Psoas muscle (tissue), 7 donors: ENCODE measurements at regions not wholly inside any gene's neighbourhood (a gene's known extent, or its start where the extent isn't known, plus 50 kb on each side); places are given as distances from the start of the nearest gene placed in this dataset.
"Not testable (repeated sequence)": the region's sequence is repeated elsewhere in the genome, so short reads cannot be mapped to it uniquely, and the experiment has no call there.

Source experiments
- ATAC-seq, 4 donors: fragments of 200-7000 bp; cut with Tn5 transposase; one replicate each; pipeline ENCODE4 v1.9.1; 2020; ENCODE audit warnings: moderate library complexity in 3 of 4, mild to moderate bottlenecking in 2 of 4
- DNase-seq, 2 donors: peaks; one replicate each; pipeline ENCODE4 v3.0.0-alpha.2; 2020
- H3K27ac ChIP-seq: fragments of 200-600 bp; one replicate; pipeline ENCODE4 v1.8.0; 2022
- H3K27me3 ChIP-seq, 3 donors: fragments of 200-600 bp in 1 of 3; one replicate each; pipeline versions ENCODE4 v1.6.1 to v1.8.0; 2013 to 2022; ENCODE audit warnings: low read length in 2 of 3, mild to moderate bottlenecking in 2 of 3, moderate library complexity in 1 of 3; ENCODE audit not compliant: insufficient read depth in 3 of 3
- H3K36me3 ChIP-seq, 2 donors: fragments of 200-600 bp in 1 of 2; one replicate each; pipeline versions ENCODE4 v1.6.1 to v1.8.0; 2013 to 2022; ENCODE audit warnings: low read depth in 1 of 2, mild to moderate bottlenecking in 1 of 2, moderate library complexity in 1 of 2; ENCODE audit not compliant: insufficient read depth in 1 of 2
- H3K4me1 ChIP-seq: fragments of 200-600 bp; one replicate; pipeline ENCODE4 v1.8.0; 2022
- H3K4me3 ChIP-seq: fragments of 200-600 bp; one replicate; pipeline ENCODE4 v1.8.0; 2022; ENCODE audit warnings: mild to moderate bottlenecking
- H3K9me3 ChIP-seq: fragments of 200-600 bp; one replicate; pipeline ENCODE4 v1.8.0; 2022
- WGBS, 3 donors: extraction: QIAGEN DNeasy Blood & Tissue Kit; methylation state at CpG; one replicate each; pipeline versions ENCODE4 v1.1.6 to v1.1.7; 2013; 5-methylcytosine and 5-hydroxymethylcytosine counted together
- intact Hi-C, 2 donors: fragments of 100-400 bp; cut with DNase I; formaldehyde crosslinking; loops; one replicate each; pipeline versions ENCODE4 v1.11.0 to v1.14.2; 2022
- TF ChIP-seq, protein P1 (sequence below): fragments of 200-600 bp; IDR thresholded peaks from one replicate; pipeline ENCODE4 v1.8.0; 2022; ENCODE audit warnings: antibody characterized with exemption
- donor health status: healthy with polysubstance abuse.
- donor health status: DM: no; HTN: no; CAD: no; lungs with moderate emphysema.
- donor health status: Bipolar disorder and iron deficiency.
- donor health status: healthy.
- donor health status: DM: yes; HTN: yes; CAD: no.
- donor health status: DM: no; HTN: no; CAD: no.
- donor health status: DM: yes; HTN: yes; CAD: no.

DNA sequence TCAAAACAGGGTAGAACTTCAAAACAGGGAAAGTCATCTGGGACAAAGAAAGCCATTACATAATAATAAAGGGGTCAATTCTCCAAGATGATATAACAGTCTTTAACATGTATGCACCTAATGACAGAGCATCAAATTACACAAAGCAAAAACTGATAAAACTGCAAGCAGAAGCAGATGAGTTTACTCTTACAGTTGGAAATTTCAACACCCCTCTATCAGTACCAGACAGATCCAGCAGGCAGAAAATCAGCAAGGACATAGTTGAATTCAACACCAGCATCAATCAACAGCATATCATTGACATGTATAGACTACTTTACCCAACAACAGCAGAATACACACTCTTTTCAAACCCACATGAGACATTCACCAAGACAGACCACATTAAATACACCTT lies 233.0 kb upstream of the NEBL start:
- no peaks in the 10 kb centered on the region for H3K9me3 ChIP-seq
- H3K4me3 ChIP-seq, result no peak overlapping the region
- no peaks in the 10 kb centered on the region for H3K36me3 ChIP-seq
- no peak overlapping the region for H3K27ac ChIP-seq
- H3K27me3 ChIP-seq, result no peaks in the 10 kb centered on the region
- TF ChIP-seq, protein P1, sequence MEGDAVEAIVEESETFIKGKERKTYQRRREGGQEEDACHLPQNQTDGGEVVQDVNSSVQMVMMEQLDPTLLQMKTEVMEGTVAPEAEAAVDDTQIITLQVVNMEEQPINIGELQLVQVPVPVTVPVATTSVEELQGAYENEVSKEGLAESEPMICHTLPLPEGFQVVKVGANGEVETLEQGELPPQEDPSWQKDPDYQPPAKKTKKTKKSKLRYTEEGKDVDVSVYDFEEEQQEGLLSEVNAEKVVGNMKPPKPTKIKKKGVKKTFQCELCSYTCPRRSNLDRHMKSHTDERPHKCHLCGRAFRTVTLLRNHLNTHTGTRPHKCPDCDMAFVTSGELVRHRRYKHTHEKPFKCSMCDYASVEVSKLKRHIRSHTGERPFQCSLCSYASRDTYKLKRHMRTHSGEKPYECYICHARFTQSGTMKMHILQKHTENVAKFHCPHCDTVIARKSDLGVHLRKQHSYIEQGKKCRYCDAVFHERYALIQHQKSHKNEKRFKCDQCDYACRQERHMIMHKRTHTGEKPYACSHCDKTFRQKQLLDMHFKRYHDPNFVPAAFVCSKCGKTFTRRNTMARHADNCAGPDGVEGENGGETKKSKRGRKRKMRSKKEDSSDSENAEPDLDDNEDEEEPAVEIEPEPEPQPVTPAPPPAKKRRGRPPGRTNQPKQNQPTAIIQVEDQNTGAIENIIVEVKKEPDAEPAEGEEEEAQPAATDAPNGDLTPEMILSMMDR, result no peak
- ATAC-seq (no peak), DNase-seq (no peak)
- intact Hi-C loops, result no loop called here
- no peaks in the 10 kb centered on the region for H3K4me1 ChIP-seq

DNA sequence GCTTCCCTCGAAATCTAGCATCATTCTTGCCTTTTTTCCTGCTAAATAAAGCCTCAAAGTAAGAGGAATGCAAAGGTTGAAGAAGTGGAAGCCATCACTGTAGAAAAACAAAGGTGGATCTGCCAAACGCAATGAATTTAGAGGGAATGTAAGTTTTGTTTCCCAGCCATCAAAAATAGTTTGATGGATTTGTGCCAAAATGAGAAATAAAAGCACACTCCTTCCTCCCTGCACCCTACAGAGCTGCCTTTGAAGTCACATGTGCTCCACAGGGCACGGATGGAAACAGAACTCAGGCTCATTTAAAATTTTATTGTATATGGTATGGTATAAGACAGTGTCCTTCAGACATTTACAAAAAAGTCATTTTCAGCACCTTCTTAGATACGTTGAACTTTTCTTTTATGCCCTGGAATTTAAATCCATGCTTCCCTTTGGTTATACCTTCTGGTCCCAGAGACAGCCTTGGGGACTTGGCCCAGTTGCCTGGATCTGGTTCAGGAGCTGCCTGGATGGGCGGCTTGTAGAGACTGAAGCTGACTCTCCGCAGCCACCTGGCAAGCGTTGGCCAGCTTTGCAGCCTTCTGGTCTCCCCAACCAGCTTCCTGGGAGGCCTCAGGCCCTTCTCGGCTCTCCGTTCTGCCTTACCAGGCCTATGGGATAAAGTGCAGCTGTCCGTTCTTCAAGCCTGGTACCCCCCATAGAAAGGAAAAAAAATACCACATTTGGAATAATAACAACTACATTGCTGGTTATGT lies 228.5 kb upstream of the NEBL start:
- Histone ChIP-seq H3K27me3 (peaks cover 0 to 2% (median 0%) of the 10 kb centered on the region in 3 donors), H3K4me1 (no peaks in the 10 kb centered on the region), H3K9me3 (no peaks in the 10 kb centered on the region), H3K36me3 (no peaks in the 10 kb centered on the region), H3K27ac (no peak overlapping the region), H3K4me3 (no peak overlapping the region)
- intact Hi-C loops, result no loop called here
- ATAC-seq (no peak), DNase-seq (no peak)
- WGBS, 3 donors, result 53 to 65% (median 59%) methylated on average over 10 of the region's 10 CpGs
- TF ChIP-seq, protein P1, result no peak

DNA sequence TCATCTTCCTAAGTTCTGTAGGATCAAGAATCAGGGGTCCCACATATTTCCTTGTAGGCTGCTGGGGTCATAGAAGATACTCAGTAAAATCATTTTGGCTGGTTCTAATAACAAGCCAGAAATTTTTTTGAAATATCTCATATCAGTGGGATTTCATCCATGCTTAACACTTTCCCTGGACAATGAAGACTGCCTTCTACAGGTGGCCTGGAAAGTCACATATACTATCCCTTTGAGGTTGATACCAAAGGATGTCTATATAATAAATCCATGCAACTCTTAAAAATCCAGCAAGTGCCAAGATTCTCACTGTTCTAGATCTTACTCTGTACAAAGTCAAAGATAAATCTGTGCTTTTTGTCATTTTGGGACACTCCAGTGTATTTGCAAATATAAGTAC lies 225.8 kb upstream of the NEBL start:
- H3K27me3 ChIP-seq, result peaks cover 0 to 2% (median 0%) of the 10 kb centered on the region in 3 donors
- intact Hi-C loops, result no loop called here
- TF ChIP-seq, protein P1, result no peak
- no peak for DNase-seq
- no peaks in the 10 kb centered on the region for H3K36me3 ChIP-seq
- ATAC-seq, result no peak
- H3K4me3 ChIP-seq, result no peak overlapping the region
- no peak overlapping the region for H3K27ac ChIP-seq
- H3K4me1 ChIP-seq, result no peaks in the 10 kb centered on the region
- no peaks in the 10 kb centered on the region for H3K9me3 ChIP-seq

DNA sequence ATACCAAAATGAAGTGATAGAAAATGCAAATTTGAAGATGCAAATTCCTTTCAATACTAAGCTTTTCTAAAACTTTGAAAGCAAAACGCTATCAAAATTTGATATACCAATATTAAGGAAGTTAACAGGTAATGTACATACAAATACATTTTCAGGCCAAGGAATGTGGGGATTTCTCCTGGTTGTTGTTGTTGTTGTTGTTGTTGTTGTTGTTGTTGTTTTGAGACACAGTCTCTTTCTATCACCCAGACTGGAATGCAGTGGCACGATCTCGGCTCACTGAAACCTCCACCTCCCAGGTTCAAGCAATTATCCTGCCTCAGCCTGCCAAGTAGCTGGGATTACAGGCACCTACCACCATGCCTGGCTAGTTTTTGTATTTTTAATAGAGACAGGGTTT lies 224.7 kb upstream of the NEBL start:
- ATAC-seq, H3K4me1 ChIP-seq, H3K36me3 ChIP-seq, H3K9me3 ChIP-seq, H3K4me3 ChIP-seq, H3K27ac ChIP-seq, intact Hi-C loops, H3K27me3 ChIP-seq, DNase-seq: not testable (repeated sequence)
- WGBS, 3 donors, result 79 to 84% (median 84%) methylated on average over 3 of the region's 3 CpGs

DNA sequence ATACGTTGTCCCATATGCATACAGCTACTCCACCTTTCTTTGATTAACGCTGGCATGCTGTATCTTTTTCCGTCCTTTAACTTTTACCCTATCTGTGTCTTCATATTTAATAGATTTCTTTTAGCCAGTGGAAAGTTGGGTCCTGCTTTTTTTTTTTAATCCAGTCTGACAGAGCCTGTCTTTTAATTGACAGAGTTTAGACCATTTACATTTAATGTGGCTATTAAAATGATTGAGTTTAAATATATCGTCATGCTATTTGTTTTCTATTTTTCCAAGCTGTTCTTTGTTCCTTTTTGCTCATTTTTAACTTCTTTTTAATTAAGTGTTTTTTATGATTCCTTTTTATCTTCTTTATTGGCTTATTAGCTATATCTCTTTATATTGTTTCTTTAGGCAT lies 217.6 kb upstream of the NEBL start:
- Histone ChIP-seq H3K27ac (no peak overlapping the region), H3K4me3 (no peak overlapping the region), H3K9me3 (peaks cover 5% of the 10 kb centered on the region), H3K36me3 (no peaks in the 10 kb centered on the region), H3K27me3 (no peaks in the 10 kb centered on the region), H3K4me1 (no peaks in the 10 kb centered on the region)
- DNase-seq (no peak), ATAC-seq (no peak)
- WGBS, 3 donors, result 77 to 89% (median 83%) methylated on average over 4 of the region's 4 CpGs
- intact Hi-C loops, result no loop called here
- TF ChIP-seq, protein P1, result no peak
